Activated naive CD4-positive, alpha-beta T cell treated with anti-CD3 and anti-CD28 coated beads, Interleukin-2, amount 10 ng/mL, durations not matched to agents 7 days and 5 days (primary cell): ENCODE measurements at regions not wholly inside any gene's neighbourhood (a gene's known extent, or its start where the extent isn't known, plus 50 kb on each side); places are given as distances from the start of the nearest gene placed in this dataset.

Experiments
- CTCF ChIA-PET: fragments of 350-600 bp; sonication (Branson Sonifier 250); formaldehyde crosslinking; loops from one replicate; lab custom pipeline; 2021; ENCODE audit warnings: antibody characterized with exemption; lab: Charles Lee
- DNase-seq: peaks from one replicate; pipeline ENCODE4 v3.0.0-alpha.2; 2020
- H3K27ac Mint-ChIP-seq: one replicate; pipeline ENCODE4 v1.8.0; 2021; ENCODE audit warnings: mild to moderate bottlenecking, moderate library complexity, mixed read lengths
- H3K27me3 Mint-ChIP-seq: one replicate; pipeline ENCODE4 v1.8.0; 2021; ENCODE audit warnings: mild to moderate bottlenecking, mixed read lengths
- H3K36me3 Mint-ChIP-seq: one replicate; pipeline ENCODE4 v1.8.0; 2021; ENCODE audit warnings: mixed read lengths
- H3K4me1 Mint-ChIP-seq: one replicate; pipeline ENCODE4 v1.8.0; 2021; ENCODE audit warnings: mixed read lengths
- H3K4me3 Mint-ChIP-seq: one replicate; pipeline ENCODE4 v1.8.0; 2021; ENCODE audit warnings: mild to moderate bottlenecking, moderate library complexity, mixed read lengths
- H3K9me3 Mint-ChIP-seq: one replicate; pipeline ENCODE4 v1.8.0; 2021; ENCODE audit warnings: mixed read lengths

DNA sequence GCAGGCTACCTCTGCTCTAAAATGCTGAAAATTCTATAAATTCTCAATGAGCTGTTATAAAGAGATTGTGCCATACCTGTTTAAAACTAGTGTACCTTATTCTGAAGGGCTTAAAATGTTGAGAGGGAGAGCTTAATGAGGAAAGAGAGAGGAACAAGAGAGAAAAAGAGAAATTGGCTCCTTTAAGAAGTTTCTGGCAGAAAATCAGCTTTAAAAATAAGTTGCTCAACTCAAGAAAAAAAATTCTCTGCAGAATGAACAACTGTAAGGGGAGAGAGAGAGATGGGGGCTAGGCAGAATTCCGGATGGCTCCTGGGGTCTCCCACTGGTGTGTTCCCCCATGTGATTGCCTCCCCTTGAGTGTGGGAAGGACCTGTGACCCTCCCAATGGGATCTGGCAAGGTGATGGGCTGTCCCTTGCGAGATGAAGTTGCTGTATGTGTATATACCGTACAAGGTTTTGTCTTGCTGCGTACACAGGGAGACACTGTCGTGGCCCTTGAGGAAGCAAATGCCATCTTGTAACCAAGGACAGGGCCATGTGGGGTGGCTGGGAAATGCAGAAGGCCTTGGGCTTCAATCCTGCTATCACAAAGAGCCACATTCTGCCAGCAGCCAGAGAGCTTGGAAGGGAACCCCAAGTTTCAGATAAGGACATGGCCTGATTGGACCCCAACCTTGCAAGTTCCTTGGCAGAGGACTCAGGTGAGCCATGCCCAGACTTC is 64.3 kb upstream of the S1PR3 start:
- H3K9me3 Mint-ChIP-seq, result no peaks in the 10 kb centered on the region
- no peak overlapping the region for H3K4me3 Mint-ChIP-seq
- CTCF ChIA-PET, result no interaction called here
- DNase-seq, result no peak
- H3K27me3 Mint-ChIP-seq, result peaks cover 50% of the 10 kb centered on the region
- H3K4me1 Mint-ChIP-seq, result peaks cover 33% of the 10 kb centered on the region
- H3K27ac Mint-ChIP-seq, result no peak overlapping the region
- H3K36me3 Mint-ChIP-seq, result peaks cover under 1% of the 10 kb centered on the region

DNA sequence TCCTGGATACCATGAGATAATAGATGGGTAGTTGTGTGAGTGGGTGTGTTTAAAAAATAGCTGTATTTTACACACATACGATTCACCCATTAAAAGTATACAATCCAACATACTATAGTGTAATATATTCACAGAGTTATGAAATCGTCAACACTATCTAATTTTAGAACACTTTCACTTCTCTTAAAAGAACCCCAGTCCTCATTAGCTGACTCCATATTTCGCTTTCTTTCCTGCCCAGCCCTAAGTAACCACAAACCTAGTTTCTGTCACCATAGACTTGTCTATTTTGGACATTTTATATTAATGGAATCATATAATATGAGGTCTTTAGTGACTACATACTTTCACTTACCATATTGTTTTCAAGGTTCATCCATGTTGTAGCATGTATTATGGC is 63.8 kb upstream of the S1PR3 start:
- no peak overlapping the region for H3K4me3 Mint-ChIP-seq
- H3K27me3 Mint-ChIP-seq, result peaks cover 52% of the 10 kb centered on the region
- no peaks in the 10 kb centered on the region for H3K9me3 Mint-ChIP-seq
- CTCF ChIA-PET, result no interaction called here
- no peaks in the 10 kb centered on the region for H3K36me3 Mint-ChIP-seq
- peaks cover 27% of the 10 kb centered on the region for H3K4me1 Mint-ChIP-seq
- DNase-seq, result no peak
- no peak overlapping the region for H3K27ac Mint-ChIP-seq

DNA sequence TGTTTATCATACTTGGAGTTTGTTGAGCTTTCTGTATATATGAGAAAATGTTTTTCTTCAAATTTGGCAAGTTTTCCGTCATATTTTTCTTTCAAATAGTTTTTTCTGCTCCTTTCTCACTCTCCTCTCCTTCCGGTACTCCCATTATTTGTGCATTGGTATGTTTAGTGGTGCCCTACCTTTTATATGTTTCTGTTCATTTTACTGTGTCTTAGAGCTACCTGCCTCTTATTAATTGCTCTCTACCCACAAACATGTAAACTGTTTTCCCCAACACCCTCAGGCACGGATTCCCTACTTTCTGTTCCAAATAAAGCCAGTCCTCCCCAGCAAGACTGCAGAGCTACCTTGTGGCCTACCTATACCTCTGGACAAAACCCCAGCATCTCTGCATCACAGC is 60.6 kb upstream of the S1PR3 start:
- CTCF ChIA-PET, result interaction anchor here (0.7 kb wide), 1 partner anchor 10 kb away, joined by 4 read pairs; no protein-coding TSS in a partner anchor
- DNase-seq, result no peak
- no peaks in the 10 kb centered on the region for H3K36me3 Mint-ChIP-seq
- no peak overlapping the region for H3K4me3 Mint-ChIP-seq
- no peak overlapping the region for H3K27ac Mint-ChIP-seq
- H3K4me1 Mint-ChIP-seq, result peaks cover 7% of the 10 kb centered on the region
- no peaks in the 10 kb centered on the region for H3K9me3 Mint-ChIP-seq
- peaks cover 36% of the 10 kb centered on the region for H3K27me3 Mint-ChIP-seq

DNA sequence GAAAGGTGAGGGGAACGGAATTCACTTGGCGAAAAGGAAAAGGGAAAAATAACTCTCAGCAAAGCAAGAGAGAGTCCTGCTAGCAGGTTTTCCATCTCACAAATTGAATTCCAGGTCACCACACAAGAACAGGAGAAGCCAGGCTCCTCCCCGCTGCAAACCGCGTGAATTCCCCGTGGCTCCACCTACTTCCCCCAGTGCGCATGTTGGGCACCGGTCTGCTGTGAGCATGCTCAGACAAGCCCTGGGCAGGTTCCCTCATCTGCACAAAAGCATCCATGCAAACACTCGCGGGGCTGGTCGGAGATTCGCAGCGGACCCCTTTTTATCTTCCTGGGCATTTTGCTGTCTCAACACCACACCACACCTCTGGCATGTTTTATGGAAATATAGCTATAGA is 58.5 kb upstream of the S1PR3 start:
- CTCF ChIA-PET, result no interaction called here
- H3K27ac Mint-ChIP-seq, result no peak overlapping the region
- H3K4me3 Mint-ChIP-seq, result no peak overlapping the region
- peaks cover 24% of the 10 kb centered on the region for H3K27me3 Mint-ChIP-seq
- no peak for DNase-seq
- no peaks in the 10 kb centered on the region for H3K9me3 Mint-ChIP-seq
- H3K36me3 Mint-ChIP-seq, result no peaks in the 10 kb centered on the region
- no peaks in the 10 kb centered on the region for H3K4me1 Mint-ChIP-seq

DNA sequence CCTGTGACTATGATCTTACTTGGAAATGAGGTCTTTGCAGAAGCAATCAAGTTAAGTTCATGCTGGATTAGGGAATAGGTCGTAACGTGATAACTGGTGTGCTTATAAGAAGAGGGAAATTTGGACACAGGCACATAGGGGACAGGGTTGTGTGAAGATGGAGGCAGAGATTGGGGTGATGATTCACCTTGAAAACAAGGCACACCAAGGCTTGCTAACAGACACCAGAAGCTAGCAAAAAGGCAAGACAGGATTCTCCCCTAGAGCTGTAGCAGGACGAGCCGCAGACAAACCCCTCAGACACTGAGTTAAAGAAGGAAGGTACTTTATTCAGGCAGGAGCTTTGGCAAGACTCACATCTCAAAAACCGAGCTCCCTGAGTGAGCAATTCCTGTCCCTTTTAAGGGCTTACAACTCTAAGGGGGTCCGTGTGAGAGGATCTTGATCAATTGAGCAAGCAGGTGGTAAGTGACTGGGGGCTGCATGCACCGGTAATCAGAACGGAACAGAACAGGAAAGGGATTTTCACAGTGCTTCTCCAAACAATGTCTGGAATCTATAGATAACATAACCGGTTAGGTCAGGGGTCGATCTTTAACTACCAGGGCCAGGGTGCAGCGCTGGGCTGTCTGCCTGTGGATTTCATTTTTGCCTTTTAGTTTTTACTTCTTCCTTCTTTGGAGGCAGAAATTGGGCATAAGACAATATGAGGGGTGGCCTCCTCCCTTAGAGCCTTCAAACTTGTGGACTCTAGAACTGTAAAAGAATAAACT is 57.5 kb upstream of the S1PR3 start:
- Mint-ChIP-seq H3K9me3 (no peaks in the 10 kb centered on the region), H3K27me3 (peaks cover 24% of the 10 kb centered on the region), H3K36me3 (no peaks in the 10 kb centered on the region), H3K27ac (no peak overlapping the region), H3K4me3 (no peak overlapping the region), H3K4me1 (no peaks in the 10 kb centered on the region)
- CTCF ChIA-PET, result no interaction called here
- no peak for DNase-seq

DNA sequence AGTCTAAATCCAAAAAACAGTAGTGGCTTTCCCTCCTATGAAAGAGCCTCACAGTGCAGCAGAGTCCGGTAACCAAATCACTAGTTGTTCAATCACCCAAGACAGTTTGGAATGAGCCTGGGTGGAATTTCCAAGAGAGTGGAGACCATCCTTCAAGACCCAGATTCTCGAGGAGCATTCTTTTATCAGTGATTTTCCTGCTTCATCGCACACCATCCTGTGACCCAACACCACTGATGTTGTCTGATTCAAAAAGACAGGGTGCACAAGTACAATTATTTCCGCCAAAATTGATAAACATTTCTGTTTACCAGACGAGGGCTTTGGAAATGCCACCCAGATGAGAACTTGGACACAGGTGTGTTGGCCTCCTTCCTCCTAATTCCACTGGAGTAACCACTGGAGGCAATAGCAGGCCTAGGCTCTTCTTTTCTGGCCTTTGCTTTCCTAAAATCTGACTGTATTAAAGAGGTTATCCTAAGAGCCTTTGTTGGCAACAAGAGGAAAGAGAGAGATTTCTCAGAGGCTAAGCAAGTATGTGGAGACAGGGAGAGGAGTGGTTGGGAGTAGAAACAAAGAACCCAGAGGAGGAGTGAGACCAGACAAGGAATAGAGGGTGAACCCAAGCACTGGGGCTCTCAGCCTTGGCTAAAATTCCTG is 56.3 kb upstream of the S1PR3 start:
- Mint-ChIP-seq H3K4me1 (no peaks in the 10 kb centered on the region), H3K27me3 (peaks cover 24% of the 10 kb centered on the region), H3K36me3 (no peaks in the 10 kb centered on the region), H3K9me3 (no peaks in the 10 kb centered on the region), H3K27ac (no peak overlapping the region), H3K4me3 (no peak overlapping the region)
- CTCF ChIA-PET, result no interaction called here
- DNase-seq, result no peak

DNA sequence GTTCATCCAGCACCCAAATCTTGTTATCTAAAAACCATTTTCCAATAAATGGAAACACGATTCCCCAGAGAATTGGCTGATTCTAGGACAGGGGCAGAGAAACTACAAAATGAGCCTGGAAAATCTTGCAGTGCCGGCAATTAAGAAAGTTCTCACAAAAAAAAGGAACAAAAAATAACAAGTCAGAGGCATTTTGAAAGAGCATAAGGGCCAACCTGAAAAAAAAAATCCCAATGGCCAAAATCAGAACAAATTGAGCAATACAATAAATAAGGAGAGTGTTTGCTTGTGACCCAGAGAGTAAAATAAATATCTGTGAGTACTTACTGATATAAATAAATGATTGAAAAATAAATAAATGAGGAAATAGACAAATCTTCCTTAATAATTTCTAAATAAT is 55.1 kb upstream of the S1PR3 start:
- Mint-ChIP-seq H3K4me1 (no peaks in the 10 kb centered on the region), H3K27ac (no peak overlapping the region), H3K4me3 (no peak overlapping the region), H3K9me3 (no peaks in the 10 kb centered on the region), H3K27me3 (peaks cover 21% of the 10 kb centered on the region), H3K36me3 (no peaks in the 10 kb centered on the region)
- no peak for DNase-seq
- CTCF ChIA-PET, result no interaction called here

DNA sequence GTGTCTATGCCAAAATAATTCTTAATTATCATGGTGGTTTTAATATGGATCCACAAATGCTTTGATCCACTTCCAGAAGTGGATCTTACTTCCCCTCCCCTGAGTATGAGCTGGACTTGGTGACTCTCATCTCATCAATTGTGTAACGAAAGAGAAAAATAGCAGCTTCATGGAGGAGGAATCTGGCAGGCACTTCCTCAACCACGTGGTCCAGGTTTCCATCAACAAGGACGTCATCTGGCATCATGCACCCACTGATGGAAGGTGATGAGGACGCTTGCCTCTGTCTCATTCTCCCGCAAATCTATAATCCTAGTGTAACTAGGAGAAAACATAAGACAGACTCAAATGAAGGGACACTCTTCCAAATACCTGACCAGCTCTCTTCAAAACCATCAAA is 54.6 kb upstream of the S1PR3 start:
- Mint-ChIP-seq H3K27me3 (peaks cover 18% of the 10 kb centered on the region), H3K9me3 (no peaks in the 10 kb centered on the region), H3K36me3 (no peaks in the 10 kb centered on the region), H3K4me1 (no peaks in the 10 kb centered on the region), H3K4me3 (no peak overlapping the region), H3K27ac (no peak overlapping the region)
- no peak for DNase-seq
- CTCF ChIA-PET, result no interaction called here

DNA sequence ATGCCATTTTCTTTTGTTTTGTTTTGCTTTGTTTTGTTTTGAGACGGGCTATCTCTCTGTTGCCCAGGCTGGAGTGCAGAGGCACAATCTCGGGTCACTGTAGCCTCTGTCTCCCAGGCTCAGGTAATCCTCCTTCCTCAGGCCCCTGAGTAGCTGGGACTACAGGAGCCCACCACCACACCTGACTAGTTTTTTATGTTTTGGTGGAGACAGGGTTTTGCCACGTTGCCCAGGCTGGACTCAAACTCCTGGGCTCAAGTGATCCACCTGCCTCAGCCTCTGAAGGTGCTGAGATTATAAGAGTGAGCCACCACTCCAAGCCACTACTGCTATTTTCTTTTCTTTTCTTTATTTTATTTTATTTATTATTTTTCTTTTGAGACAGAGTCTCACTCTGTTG is 54.0 kb upstream of the S1PR3 start:
- H3K4me1 Mint-ChIP-seq, result no peaks in the 10 kb centered on the region
- no peak for DNase-seq
- H3K36me3 Mint-ChIP-seq, result no peaks in the 10 kb centered on the region
- H3K27ac Mint-ChIP-seq, result no peak overlapping the region
- H3K9me3 Mint-ChIP-seq, result no peaks in the 10 kb centered on the region
- no peak overlapping the region for H3K4me3 Mint-ChIP-seq
- H3K27me3 Mint-ChIP-seq, result peaks cover 16% of the 10 kb centered on the region
- CTCF ChIA-PET, result no interaction called here

DNA sequence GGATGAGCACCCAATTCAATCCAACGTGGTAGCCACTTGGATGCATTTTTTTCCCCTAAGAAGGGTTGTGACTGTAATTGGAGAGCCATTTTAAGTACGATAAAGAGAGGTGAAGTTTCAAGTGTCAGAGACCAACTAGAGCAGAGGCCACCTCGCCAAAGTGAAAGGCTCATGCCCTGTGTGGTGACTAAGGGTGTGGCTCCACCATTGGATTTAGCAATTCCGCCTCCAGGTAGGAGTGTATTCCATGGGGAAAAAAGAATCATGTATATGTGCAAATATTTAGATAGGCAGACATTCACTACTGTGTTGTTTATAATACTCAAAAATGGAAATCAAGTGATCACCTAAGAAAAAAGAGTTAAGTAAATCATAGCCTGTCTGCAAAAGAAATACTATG is 53.1 kb upstream of the S1PR3 start:
- peaks cover 10% of the 10 kb centered on the region for H3K27me3 Mint-ChIP-seq
- DNase-seq, result no peak
- H3K4me3 Mint-ChIP-seq, result no peak overlapping the region
- no peaks in the 10 kb centered on the region for H3K4me1 Mint-ChIP-seq
- CTCF ChIA-PET, result no interaction called here
- no peak overlapping the region for H3K27ac Mint-ChIP-seq
- no peaks in the 10 kb centered on the region for H3K36me3 Mint-ChIP-seq
- H3K9me3 Mint-ChIP-seq, result no peaks in the 10 kb centered on the region
